SK-N-SH (cell line): ENCODE measurements at regions not wholly inside any gene's neighbourhood (a gene's known extent, or its start where the extent isn't known, plus 50 kb on each side); places are given as distances from the start of the nearest gene placed in this dataset.

Source experiments
- CHD2 ChIP-seq: fragments of 150-350 bp; IDR thresholded peaks from 2 replicates; pipeline ENCODE4 v1.6.1; 2018; ENCODE audit warnings: low read length; ENCODE audit not compliant: partially characterized antibody
- CTCF ChIP-seq: fragments of 200-600 bp; sonication (generic); IDR thresholded peaks from 2 replicates; pipeline ENCODE4 v1.6.1; 2017; ENCODE audit warnings: antibody characterized with exemption, mild to moderate bottlenecking, moderate library complexity
- EP300 ChIP-seq, 2 experiments: IDR thresholded peaks; 2 replicates each; pipeline versions ENCODE4 v1.4.0 to v1.6.1; 2012; ENCODE audit warnings: borderline replicate concordance in 1 of 2, low read depth in 1 of 2, low read length in 1 of 2
- EZH2phosphoT487 ChIP-seq: fragments of 200-600 bp; sonication (generic); IDR thresholded peaks from 2 replicates; pipeline ENCODE4 v1.6.1; 2017; ENCODE audit warnings: low read depth, mixed run types, mild to moderate bottlenecking, antibody characterized with exemption, moderate library complexity, borderline replicate concordance
- JUND ChIP-seq: IDR thresholded peaks from 2 replicates; pipeline ENCODE4 v1.4.0; 2012
- POLR2AphosphoS5 ChIP-seq: IDR thresholded peaks from 2 replicates; pipeline ENCODE4 v1.6.1; 2012; ENCODE audit warnings: low read depth, low read length
- RAD21 ChIP-seq: IDR thresholded peaks from 2 replicates; pipeline ENCODE4 v1.6.1; 2012; ENCODE audit warnings: mild to moderate bottlenecking, low read length
- RXRA ChIP-seq: IDR thresholded peaks from 2 replicates; pipeline ENCODE4 v1.4.0; 2012; ENCODE audit warnings: low read depth, mild to moderate bottlenecking, borderline replicate concordance

GRCh38 chr5:5592541-5592940 is 170.1 kb downstream of the ICE1 start:
- TF ChIP-seq POLR2AphosphoS5 = no peak
- TF ChIP-seq EP300 (IDR thresholded peaks at IDR 0.05; ENCODE audit: borderline replicate concordance in 1 of 2, low read depth in 1 of 2, low read length in 1 of 2) = no peak
- no peak for TF ChIP-seq CTCF
- no peak for TF ChIP-seq EZH2phosphoT487
- no peak for TF ChIP-seq JUND
- TF ChIP-seq RAD21 = no peak
- no peak for TF ChIP-seq RXRA
- TF ChIP-seq CHD2 = no peak
